Activated naive CD4-positive, alpha-beta T cell treated with anti-CD3 and anti-CD28 coated beads, Interleukin-2, amount 50 U/mL, for 72 hours (primary cell): ENCODE measurements at regions not wholly inside any gene's neighbourhood (a gene's known extent, or its start where the extent isn't known, plus 50 kb on each side); places are given as distances from the start of the nearest gene placed in this dataset.
"Not testable (repeated sequence)": the region's sequence is repeated elsewhere in the genome, so short reads cannot be mapped to it uniquely, and the experiment has no call there.

Experiments
- ATAC-seq, 2 donors: fragments of 150-1000 bp; cut with Tn5 transposase; 2 replicates each; pipeline ENCODE4 v1.10.0; 2021; ENCODE audit warnings: mild to moderate bottlenecking in 2 of 2, moderate library complexity in 2 of 2
- DNase-seq, 2 donors: peaks; one replicate each; pipeline ENCODE4 v3.0.0; 2021 to 2022; ENCODE audit warnings: low spot score in 2 of 2
- H3K27ac Mint-ChIP-seq, 2 donors: one replicate each; pipeline ENCODE4 v1.8.0; 2022; ENCODE audit warnings: mild to moderate bottlenecking in 2 of 2, mixed read lengths in 2 of 2
- H3K36me3 Mint-ChIP-seq, 2 donors: one replicate each; pipeline ENCODE4 v1.8.0; 2022; ENCODE audit warnings: mixed read lengths in 2 of 2
- H3K9me3 Mint-ChIP-seq, 2 donors: one replicate each; pipeline ENCODE4 v1.8.0; 2022; ENCODE audit warnings: mixed read lengths in 2 of 2

- ATAC-seq = no peak
- no peak for DNase-seq
- H3K36me3 Mint-ChIP-seq = no peaks in the 10 kb centered on the region
- H3K9me3 Mint-ChIP-seq = no peaks in the 10 kb centered on the region
- H3K27ac Mint-ChIP-seq = no peak overlapping the region
These were observed 77.0 kb downstream of the CAMK2N1 start for GRCh38 chr1:20409012-20409411.

- DNase-seq = peak in 1 of 2 donors; percentile 25
- H3K27ac Mint-ChIP-seq, ATAC-seq, H3K9me3 Mint-ChIP-seq, H3K36me3 Mint-ChIP-seq: not testable (repeated sequence)
These were observed 77.8 kb downstream of the CAMK2N1 start for GRCh38 chr1:20408133-20408650.

- H3K27ac Mint-ChIP-seq = no peak overlapping the region
- peak in 1 of 2 donors; percentile 20 for DNase-seq
- no peaks in the 10 kb centered on the region for H3K36me3 Mint-ChIP-seq
- H3K9me3 Mint-ChIP-seq = no peaks in the 10 kb centered on the region
- no peak for ATAC-seq
These were observed 80.0 kb downstream of the CAMK2N1 start for GRCh38 chr1:20405893-20406604.

DNA sequence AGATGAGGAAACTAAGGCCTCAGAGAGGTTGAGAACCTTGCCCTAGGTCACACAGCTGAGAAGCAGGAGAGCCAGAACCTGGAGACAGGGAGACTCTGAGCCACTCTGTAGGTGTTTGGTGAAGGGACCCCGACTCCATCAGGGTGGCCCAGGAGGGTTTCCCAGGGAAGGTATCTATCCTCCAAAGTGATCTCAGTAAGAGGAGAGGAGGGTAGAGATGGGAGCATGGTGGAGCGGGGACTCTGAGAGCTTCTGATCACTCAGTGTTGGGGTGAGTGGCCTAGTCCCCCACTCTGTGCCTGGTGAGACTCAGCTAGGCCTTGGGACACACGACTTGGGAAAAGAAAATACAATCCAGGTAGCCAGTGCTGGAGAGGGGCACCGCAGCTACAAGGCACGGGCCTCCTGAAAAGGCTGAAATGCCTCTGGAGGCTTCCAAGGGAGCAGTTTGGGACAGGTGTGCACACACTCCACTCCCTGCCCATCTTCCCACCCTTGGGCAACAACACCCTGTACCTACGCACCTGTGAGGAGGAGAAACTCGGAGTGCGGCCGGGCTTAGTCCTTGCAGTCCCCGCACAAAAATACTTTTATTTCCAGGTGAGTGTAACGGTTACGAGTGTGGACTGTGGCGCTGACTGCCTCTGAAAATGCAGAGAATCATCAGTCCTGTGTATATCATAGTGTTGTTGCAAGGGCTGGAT, 80.8 kb downstream of the CAMK2N1 start:
- ATAC-seq (no peak), DNase-seq (peak in 1 of 2 donors; percentile 33)
- Mint-ChIP-seq H3K36me3 (no peaks in the 10 kb centered on the region), H3K27ac (no peak overlapping the region), H3K9me3 (no peaks in the 10 kb centered on the region)
